ENCODE measurements at regions not wholly inside any gene's neighbourhood (a gene's known extent, or its start where the extent isn't known, plus 50 kb on each side); places are given as distances from the start of the nearest gene placed in this dataset.

DNA sequence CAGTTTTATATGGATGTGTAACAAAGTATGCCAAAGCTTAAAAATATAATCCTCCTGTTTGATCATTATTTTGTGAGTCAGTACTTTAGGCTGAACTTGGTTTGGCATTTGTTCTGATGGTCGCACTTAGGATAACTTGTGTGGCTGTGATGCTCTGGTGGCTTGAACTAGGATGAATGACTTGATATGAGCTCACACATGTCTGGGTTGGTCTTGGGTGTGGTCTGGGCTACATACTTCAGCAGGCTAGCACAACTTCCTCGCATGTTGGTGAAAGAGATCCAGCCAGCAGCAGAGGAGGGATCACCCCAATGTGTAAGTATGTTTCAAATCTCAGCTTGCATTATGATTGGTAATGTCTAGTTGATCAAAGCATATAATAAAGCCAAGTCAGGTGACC, 969.1 kb upstream of the PCDH9 start:
- H3K4me3 ChIP-seq = no peak overlapping the region
- in situ Hi-C loops (cut with MboI) = no loop called here
- 23 to 28% methylated on average over 2 of the region's 2 CpGs for WGBS, 2 experiments (ENCODE audit: low coverage in 1 of 2, low lambda C conversion rate in 2 of 2, missing lambda C conversion rate in 2 of 2)

DNA sequence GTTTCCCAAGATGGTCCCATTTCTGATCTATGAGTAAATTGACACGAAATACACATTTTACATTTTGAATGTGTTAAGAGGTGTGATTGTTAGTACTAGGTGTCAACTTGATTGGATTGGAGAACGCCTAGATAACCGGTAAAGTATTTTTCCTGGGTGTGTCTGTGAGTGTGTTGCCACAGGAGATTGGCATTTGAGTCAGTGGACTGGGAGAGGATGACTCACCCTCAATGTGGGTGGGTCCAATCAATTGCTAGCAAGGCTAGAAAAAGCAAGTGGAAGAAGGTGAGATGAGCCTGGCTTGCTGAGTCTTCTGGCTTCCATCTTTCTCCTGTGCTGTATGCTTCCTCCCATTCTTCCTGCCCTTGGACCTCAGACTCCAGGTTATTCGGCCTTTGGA, 960.7 kb upstream of the PCDH9 start:
- H3K27me3 ChIP-seq (replicated peaks; ENCODE audit: insufficient read depth) = no peaks in the 10 kb centered on the region
- no peak for TF ChIP-seq EZH2phosphoT487 (IDR thresholded peaks at IDR 0.05; ENCODE audit: insufficient read depth, low read depth)
- no peak for TF ChIP-seq EZH2 (IDR thresholded peaks at IDR 0.05; ENCODE audit: insufficient read depth, poor library complexity, severe bottlenecking)
- H3K9ac ChIP-seq = no peak overlapping the region
- no peaks in the 10 kb centered on the region for H3K4me1 ChIP-seq (ENCODE audit: insufficient read depth)
- H3K36me3 ChIP-seq (ENCODE audit: low read depth) = no peaks in the 10 kb centered on the region
- H2AFZ ChIP-seq = no peak overlapping the region
- 10 to 14% methylated on average over 4 of the region's 4 CpGs for WGBS, 2 experiments (ENCODE audit: low coverage in 1 of 2, low lambda C conversion rate in 2 of 2, missing lambda C conversion rate in 2 of 2)
- H3K9me3 ChIP-seq (ENCODE audit: low read depth) = peaks cover 3% of the 10 kb centered on the region
- H3K27ac ChIP-seq = no peak overlapping the region
- no peak overlapping the region for H3K4me3 ChIP-seq
- no peaks in the 10 kb centered on the region for H3K9me2 ChIP-seq (ENCODE audit: insufficient read depth)
- no peaks in the 10 kb centered on the region for H3F3A ChIP-seq (ENCODE audit: insufficient read depth)
- in situ Hi-C loops (cut with MboI) = no loop called here
- DNase-seq = no peak
- H3K4me2 ChIP-seq (ENCODE audit: unreplicated experiment) = no peak overlapping the region
- H4K20me1 ChIP-seq (ENCODE audit: insufficient read depth) = no peaks in the 10 kb centered on the region
- H3K79me2 ChIP-seq (ENCODE audit: insufficient read depth) = no peaks in the 10 kb centered on the region

More for the DNA sequence above, 969.1 kb upstream of the PCDH9 start:
- H4K20me1 ChIP-seq (ENCODE audit: insufficient read depth) = no peaks in the 10 kb centered on the region
- no peaks in the 10 kb centered on the region for H3K79me2 ChIP-seq (ENCODE audit: insufficient read depth)
- H3K9me3 ChIP-seq (ENCODE audit: low read depth) = no peaks in the 10 kb centered on the region
- TF ChIP-seq EZH2phosphoT487 (IDR thresholded peaks at IDR 0.05; ENCODE audit: insufficient read depth, low read depth) (no peak), EZH2 (IDR thresholded peaks at IDR 0.05; ENCODE audit: insufficient read depth, poor library complexity, severe bottlenecking) (no peak)
- no peaks in the 10 kb centered on the region for H3K36me3 ChIP-seq (ENCODE audit: low read depth)
- H3K9me2 ChIP-seq (ENCODE audit: insufficient read depth) = no peaks in the 10 kb centered on the region
- no peaks in the 10 kb centered on the region for H3K27me3 ChIP-seq (replicated peaks; ENCODE audit: insufficient read depth)
- no peaks in the 10 kb centered on the region for H3K4me1 ChIP-seq (ENCODE audit: insufficient read depth)
- H3K9ac ChIP-seq = no peak overlapping the region
- H3K4me2 ChIP-seq (ENCODE audit: unreplicated experiment) = no peak overlapping the region
- no peaks in the 10 kb centered on the region for H3F3A ChIP-seq (ENCODE audit: insufficient read depth)
- H3K27ac ChIP-seq = no peak overlapping the region
- H2AFZ ChIP-seq = no peak overlapping the region
- no peak for DNase-seq

DNA sequence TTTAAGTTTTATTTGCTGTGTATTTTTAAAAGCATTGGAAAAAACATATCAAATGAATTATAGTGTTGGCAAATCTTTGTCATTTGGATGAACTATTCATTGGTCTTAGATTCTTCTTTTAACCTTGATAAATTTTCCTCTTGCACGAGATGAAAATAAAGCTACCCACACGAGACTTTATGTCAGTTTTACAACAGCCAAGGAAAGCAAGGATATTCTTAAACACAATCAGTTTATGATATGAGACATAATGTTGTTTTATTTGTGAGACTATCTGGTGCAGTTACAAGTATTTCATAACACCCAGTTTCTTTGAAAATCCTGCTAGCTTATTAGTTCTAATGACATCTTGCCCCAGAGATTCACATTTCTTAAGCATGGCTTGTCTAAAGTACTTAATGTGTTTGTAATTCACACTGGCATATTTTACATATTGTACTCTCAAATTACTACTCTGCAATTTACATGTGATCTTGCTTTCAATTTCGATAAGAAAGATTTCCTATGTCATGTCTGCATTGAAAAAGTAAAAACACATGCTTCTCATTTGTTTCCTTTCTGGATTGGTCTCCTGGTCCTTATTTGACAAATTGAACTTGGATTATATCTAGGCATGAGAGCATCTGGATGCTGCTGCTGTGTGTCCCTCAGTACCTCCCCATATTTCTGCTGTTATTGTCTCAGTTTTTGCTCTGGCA, 955.5 kb upstream of the PCDH9 start:
- no peak overlapping the region for H3K4me3 ChIP-seq
- TF ChIP-seq EZH2phosphoT487 (IDR thresholded peaks at IDR 0.05; ENCODE audit: insufficient read depth, low read depth) (no peak), EZH2 (IDR thresholded peaks at IDR 0.05; ENCODE audit: insufficient read depth, poor library complexity, severe bottlenecking) (no peak)
- H4K20me1 ChIP-seq (ENCODE audit: insufficient read depth) = no peaks in the 10 kb centered on the region
- no peak overlapping the region for H3K4me2 ChIP-seq (ENCODE audit: unreplicated experiment)
- no peak for DNase-seq
- no peaks in the 10 kb centered on the region for H3K79me2 ChIP-seq (ENCODE audit: insufficient read depth)
- WGBS, 2 experiments (ENCODE audit: low coverage in 1 of 2, low lambda C conversion rate in 2 of 2, missing lambda C conversion rate in 2 of 2) = 0 to 1% methylated on average over 3 of the region's 3 CpGs
- no peaks in the 10 kb centered on the region for H3K4me1 ChIP-seq (ENCODE audit: insufficient read depth)
- H3K27ac ChIP-seq = no peak overlapping the region
- no peak overlapping the region for H3K9ac ChIP-seq
- H2AFZ ChIP-seq = no peak overlapping the region
- H3K27me3 ChIP-seq (replicated peaks; ENCODE audit: insufficient read depth) = no peaks in the 10 kb centered on the region
- no peaks in the 10 kb centered on the region for H3K9me2 ChIP-seq (ENCODE audit: insufficient read depth)
- peaks cover 3% of the 10 kb centered on the region for H3K9me3 ChIP-seq (ENCODE audit: low read depth)
- no peaks in the 10 kb centered on the region for H3K36me3 ChIP-seq (ENCODE audit: low read depth)
- in situ Hi-C loops (cut with MboI) = no loop called here
- H3F3A ChIP-seq (ENCODE audit: insufficient read depth) = no peaks in the 10 kb centered on the region

GRCh38 chr13:68176475-68176874, 946.3 kb upstream of the PCDH9 start:
- H3K4me1 ChIP-seq (ENCODE audit: insufficient read depth) = no peaks in the 10 kb centered on the region
- TF ChIP-seq EZH2 (IDR thresholded peaks at IDR 0.05; ENCODE audit: insufficient read depth, poor library complexity, severe bottlenecking) (no peak), EZH2phosphoT487 (IDR thresholded peaks at IDR 0.05; ENCODE audit: insufficient read depth, low read depth) (no peak)
- peak; percentile 1 for DNase-seq
- in situ Hi-C loops (cut with MboI) = no loop called here
- no peak overlapping the region for H3K9ac ChIP-seq
- H3K4me3 ChIP-seq = no peak overlapping the region
- WGBS, 2 experiments (ENCODE audit: low coverage in 1 of 2, low lambda C conversion rate in 2 of 2, missing lambda C conversion rate in 2 of 2) = 3% methylated on average over 2 of the region's 2 CpGs
- no peak overlapping the region for H3K27ac ChIP-seq
- no peaks in the 10 kb centered on the region for H3K27me3 ChIP-seq (replicated peaks; ENCODE audit: insufficient read depth)
- H3K9me3 ChIP-seq (ENCODE audit: low read depth) = no peaks in the 10 kb centered on the region
- no peaks in the 10 kb centered on the region for H4K20me1 ChIP-seq (ENCODE audit: insufficient read depth)
- H2AFZ ChIP-seq = no peak overlapping the region
- no peaks in the 10 kb centered on the region for H3K9me2 ChIP-seq (ENCODE audit: insufficient read depth)
- no peak overlapping the region for H3K4me2 ChIP-seq (ENCODE audit: unreplicated experiment)
- H3K79me2 ChIP-seq (ENCODE audit: insufficient read depth) = no peaks in the 10 kb centered on the region
- H3K36me3 ChIP-seq (ENCODE audit: low read depth) = no peaks in the 10 kb centered on the region
- no peaks in the 10 kb centered on the region for H3F3A ChIP-seq (ENCODE audit: insufficient read depth)

Data from GM23248 (cell line).